ENCODE measurements at regions not wholly inside any gene's neighbourhood (a gene's known extent, or its start where the extent isn't known, plus 50 kb on each side); places are given as distances from the start of the nearest gene placed in this dataset.

DNA sequence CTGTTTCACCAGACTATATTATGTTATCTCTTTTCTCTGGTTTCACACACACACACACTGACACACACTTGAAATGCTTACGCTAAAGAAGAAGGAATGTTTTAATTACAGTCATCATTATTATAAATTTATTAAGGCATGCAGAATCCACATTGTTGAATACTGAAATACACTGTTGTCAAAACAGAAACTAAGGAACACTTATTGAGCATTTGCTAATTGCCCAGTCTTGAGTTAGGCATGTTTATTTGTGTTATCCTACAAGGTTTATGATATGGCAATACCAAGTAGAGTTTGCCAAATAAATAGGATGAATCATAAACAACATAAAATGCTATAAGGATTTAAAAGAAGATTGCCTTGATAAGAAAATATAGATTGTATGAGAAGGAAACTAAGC, 917.0 kb upstream of the PIK3C3 start:
- TF ChIP-seq, protein P1, sequence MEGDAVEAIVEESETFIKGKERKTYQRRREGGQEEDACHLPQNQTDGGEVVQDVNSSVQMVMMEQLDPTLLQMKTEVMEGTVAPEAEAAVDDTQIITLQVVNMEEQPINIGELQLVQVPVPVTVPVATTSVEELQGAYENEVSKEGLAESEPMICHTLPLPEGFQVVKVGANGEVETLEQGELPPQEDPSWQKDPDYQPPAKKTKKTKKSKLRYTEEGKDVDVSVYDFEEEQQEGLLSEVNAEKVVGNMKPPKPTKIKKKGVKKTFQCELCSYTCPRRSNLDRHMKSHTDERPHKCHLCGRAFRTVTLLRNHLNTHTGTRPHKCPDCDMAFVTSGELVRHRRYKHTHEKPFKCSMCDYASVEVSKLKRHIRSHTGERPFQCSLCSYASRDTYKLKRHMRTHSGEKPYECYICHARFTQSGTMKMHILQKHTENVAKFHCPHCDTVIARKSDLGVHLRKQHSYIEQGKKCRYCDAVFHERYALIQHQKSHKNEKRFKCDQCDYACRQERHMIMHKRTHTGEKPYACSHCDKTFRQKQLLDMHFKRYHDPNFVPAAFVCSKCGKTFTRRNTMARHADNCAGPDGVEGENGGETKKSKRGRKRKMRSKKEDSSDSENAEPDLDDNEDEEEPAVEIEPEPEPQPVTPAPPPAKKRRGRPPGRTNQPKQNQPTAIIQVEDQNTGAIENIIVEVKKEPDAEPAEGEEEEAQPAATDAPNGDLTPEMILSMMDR (IDR thresholded peaks at IDR 0.05): no peak
- no peak for TF ChIP-seq POLR2A (IDR thresholded peaks at IDR 0.05)

Measured in Peyer's patch (tissue), 4 donors.